Stimulated activated CD4-positive, alpha-beta T cell treated with anti-CD3 and anti-CD28 coated beads, Interleukin-15, amount 100 ng/mL, for 1 hour (primary cell): ENCODE measurements at regions not wholly inside any gene's neighbourhood (a gene's known extent, or its start where the extent isn't known, plus 50 kb on each side); places are given as distances from the start of the nearest gene placed in this dataset.
"Not testable (repeated sequence)": the region's sequence is repeated elsewhere in the genome, so short reads cannot be mapped to it uniquely, and the experiment has no call there.

Experiments
- DNase-seq, 2 donors: peaks; one replicate each; pipeline ENCODE4 v3.0.0-alpha.2; 2020; ENCODE audit warnings: low read depth in 1 of 2, low spot score in 1 of 2

- no peak for DNase-seq
Observed at GRCh38 chr6:111925296-111925695, 52.0 kb upstream of the FYN start.

GRCh38 chr6:111926731-111927302 is 53.6 kb upstream of the FYN start:
- no peak for DNase-seq

- no peak for DNase-seq
Observed at GRCh38 chr6:111927321-111927720, 54.1 kb upstream of the FYN start.

- DNase-seq, result no peak
Observed at GRCh38 chr6:111928139-111928538, 54.9 kb upstream of the FYN start.

- DNase-seq, result not testable (repeated sequence)
Observed at GRCh38 chr6:111934611-111935010, 61.4 kb upstream of the FYN start.

- DNase-seq, result no peak
Observed at GRCh38 chr6:111936718-111937117, 63.5 kb upstream of the FYN start.

- DNase-seq, result no peak
Observed at GRCh38 chr6:111938710-111939109, 65.5 kb upstream of the FYN start.

- DNase-seq, result no peak
Observed at GRCh38 chr6:111939902-111940301, 66.7 kb upstream of the FYN start.

- DNase-seq, result no peak
Observed at GRCh38 chr6:111940801-111941200, 67.5 kb upstream of the FYN start.

- no peak for DNase-seq
Observed at GRCh38 chr6:111941686-111942330, 68.6 kb upstream of the FYN start.

- DNase-seq, result no peak
Observed at GRCh38 chr6:111942561-111942960, 69.3 kb upstream of the FYN start.

GRCh38 chr6:111943266-111943665 is 70.0 kb upstream of the FYN start:
- DNase-seq, result no peak

- DNase-seq, result no peak
Observed at GRCh38 chr6:111943726-111944125, 70.5 kb upstream of the FYN start.

- DNase-seq, result no peak
Observed at GRCh38 chr6:111944541-111944940, 71.3 kb upstream of the FYN start.

GRCh38 chr6:111949546-111949945 is 76.3 kb upstream of the FYN start:
- DNase-seq, result no peak

GRCh38 chr6:111949984-111950383 is 76.7 kb upstream of the FYN start:
- not testable (repeated sequence) for DNase-seq

GRCh38 chr6:111950661-111951496 is 77.6 kb upstream of the FYN start:
- no peak for DNase-seq

- DNase-seq, result no peak
Observed at GRCh38 chr6:111951497-111952085, 78.3 kb upstream of the FYN start.

GRCh38 chr6:111952274-111952673 is 79.0 kb upstream of the FYN start:
- DNase-seq, result no peak

- no peak for DNase-seq
Observed at GRCh38 chr6:111952821-111953540, 79.7 kb upstream of the FYN start.

- DNase-seq, result no peak
Observed at GRCh38 chr6:111956098-111956497, 82.8 kb upstream of the FYN start.
